Neural progenitor cell (in vitro differentiated cells): ENCODE measurements at regions not wholly inside any gene's neighbourhood (a gene's known extent, or its start where the extent isn't known, plus 50 kb on each side); places are given as distances from the start of the nearest gene placed in this dataset.

ENCODE experiments used
- EZH2 ChIP-seq: fragments of 200-600 bp; sonication (generic); IDR thresholded peaks from 2 replicates; pipeline ENCODE4 v1.6.1; 2017; ENCODE audit warnings: antibody characterized with exemption, mild to moderate bottlenecking, moderate library complexity
- EZH2phosphoT487 ChIP-seq: fragments of 200-600 bp; sonication (generic); IDR thresholded peaks from 2 replicates; pipeline ENCODE4 v1.6.1; 2017; ENCODE audit warnings: antibody characterized with exemption
- TF ChIP-seq, protein P1 (sequence below): fragments of 200-600 bp; sonication (generic); IDR thresholded peaks from 2 replicates; pipeline ENCODE4 v1.5.1; 2017; ENCODE audit warnings: antibody characterized with exemption, mild to moderate bottlenecking

DNA sequence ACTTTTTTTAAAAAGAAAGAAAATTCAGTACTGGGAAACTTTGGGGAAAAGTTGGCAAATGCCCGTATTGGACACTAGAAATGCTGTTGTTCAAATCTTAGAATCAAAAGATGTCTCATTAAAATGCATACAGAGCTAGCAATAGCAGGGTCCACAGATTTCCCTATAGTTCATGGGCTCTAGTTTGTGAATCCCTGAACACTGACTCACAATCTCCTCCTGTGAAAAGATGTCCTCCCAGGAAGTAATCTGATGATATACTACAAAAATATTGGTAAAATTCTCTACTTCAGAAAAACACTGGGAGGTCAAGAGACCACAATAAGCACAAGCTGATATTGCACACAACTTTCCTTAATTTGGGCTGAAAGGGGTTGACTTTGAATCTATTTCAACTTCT is 568.4 kb upstream of the ZNF385D start:
- TF ChIP-seq, protein P1, sequence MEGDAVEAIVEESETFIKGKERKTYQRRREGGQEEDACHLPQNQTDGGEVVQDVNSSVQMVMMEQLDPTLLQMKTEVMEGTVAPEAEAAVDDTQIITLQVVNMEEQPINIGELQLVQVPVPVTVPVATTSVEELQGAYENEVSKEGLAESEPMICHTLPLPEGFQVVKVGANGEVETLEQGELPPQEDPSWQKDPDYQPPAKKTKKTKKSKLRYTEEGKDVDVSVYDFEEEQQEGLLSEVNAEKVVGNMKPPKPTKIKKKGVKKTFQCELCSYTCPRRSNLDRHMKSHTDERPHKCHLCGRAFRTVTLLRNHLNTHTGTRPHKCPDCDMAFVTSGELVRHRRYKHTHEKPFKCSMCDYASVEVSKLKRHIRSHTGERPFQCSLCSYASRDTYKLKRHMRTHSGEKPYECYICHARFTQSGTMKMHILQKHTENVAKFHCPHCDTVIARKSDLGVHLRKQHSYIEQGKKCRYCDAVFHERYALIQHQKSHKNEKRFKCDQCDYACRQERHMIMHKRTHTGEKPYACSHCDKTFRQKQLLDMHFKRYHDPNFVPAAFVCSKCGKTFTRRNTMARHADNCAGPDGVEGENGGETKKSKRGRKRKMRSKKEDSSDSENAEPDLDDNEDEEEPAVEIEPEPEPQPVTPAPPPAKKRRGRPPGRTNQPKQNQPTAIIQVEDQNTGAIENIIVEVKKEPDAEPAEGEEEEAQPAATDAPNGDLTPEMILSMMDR, result no peak
- TF ChIP-seq EZH2, result no peak
- no peak for TF ChIP-seq EZH2phosphoT487
